GM23248 (cell line): ENCODE measurements at regions not wholly inside any gene's neighbourhood (a gene's known extent, or its start where the extent isn't known, plus 50 kb on each side); places are given as distances from the start of the nearest gene placed in this dataset.

ENCODE experiments used
- EZH2 ChIP-seq: fragments of 200-600 bp; sonication (generic); IDR thresholded peaks from 2 replicates; pipeline ENCODE4 v1.6.1; 2018; ENCODE audit warnings: antibody characterized with exemption, mild to moderate bottlenecking; ENCODE audit not compliant: insufficient read depth, poor library complexity, severe bottlenecking
- EZH2phosphoT487 ChIP-seq: fragments of 200-600 bp; sonication (generic); IDR thresholded peaks from 2 replicates; pipeline ENCODE4 v1.6.1; 2018; ENCODE audit warnings: antibody characterized with exemption, moderate library complexity, mild to moderate bottlenecking, low read depth; ENCODE audit not compliant: insufficient read depth

DNA sequence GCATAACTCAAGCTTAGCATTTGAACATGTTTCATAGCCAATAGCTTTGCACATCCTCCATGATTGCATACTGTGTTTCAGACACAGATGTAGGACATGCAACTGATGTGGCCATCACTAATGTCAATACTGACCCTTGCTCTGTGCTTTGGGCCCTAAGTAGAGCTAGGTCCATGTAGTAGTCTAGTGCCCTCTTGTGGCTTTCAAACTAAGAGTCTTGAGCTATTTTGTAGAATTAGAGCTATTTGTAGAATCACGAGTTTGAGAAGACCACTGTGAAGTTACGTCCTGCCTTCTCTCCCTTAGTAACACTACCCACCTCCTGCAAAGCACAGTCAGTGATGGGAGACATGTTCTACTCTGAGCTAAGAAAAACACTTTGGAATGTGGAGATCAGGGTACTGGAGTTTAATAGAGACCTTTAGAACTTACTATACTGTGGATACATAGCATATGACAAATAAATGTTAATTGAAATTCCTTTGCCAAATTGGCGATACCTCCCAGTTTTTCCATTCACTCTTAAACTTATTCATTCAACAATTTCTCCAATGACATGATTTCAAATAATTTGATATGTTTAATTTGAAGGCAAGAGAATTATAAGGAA lies 306.5 kb upstream of the TNP1 start:
- TF ChIP-seq EZH2phosphoT487 (no peak), EZH2 (no peak)
